Body of pancreas (tissue), 4 donors: ENCODE measurements at regions not wholly inside any gene's neighbourhood (a gene's known extent, or its start where the extent isn't known, plus 50 kb on each side); places are given as distances from the start of the nearest gene placed in this dataset.

ENCODE experiments used
- ATAC-seq: fragments of 150-250 bp; one replicate; pipeline ENCODE4 v1.9.1; 2016
- DNase-seq, 4 donors: peaks; one replicate each; pipeline ENCODE4 v3.0.0-alpha.2; 2019
- H3K27ac ChIP-seq, 4 donors: fragments of 200-600 bp; sonication (generic); 1 replicate in 3 of 4; 2 replicates in 1 of 4; pipeline versions ENCODE4 v1.5.1 to v1.6.1; 2016 to 2019; ENCODE audit warnings: mild to moderate bottlenecking in 1 of 4, mixed read lengths in 1 of 4, moderate library complexity in 1 of 4
- H3K27me3 ChIP-seq, 2 donors: fragments of 200-600 bp; sonication (generic); one replicate each; pipeline ENCODE4 v1.6.0; 2016; ENCODE audit warnings: mild to moderate bottlenecking in 1 of 2
- H3K36me3 ChIP-seq, 2 donors: fragments of 200-600 bp; sonication (generic); replicated peaks in 1 of 2; 2 replicates each; pipeline ENCODE4 v1.5.1; 2016; ENCODE audit warnings: low read depth in 2 of 2; ENCODE audit not compliant: insufficient read depth in 1 of 2
- H3K4me1 ChIP-seq: fragments of 200-600 bp; sonication (generic); one replicate; pipeline ENCODE4 v1.6.0; 2016
- H3K4me3 ChIP-seq, 2 donors: fragments of 200-600 bp; sonication (generic); 1 replicate in 1 of 2; 2 replicates in 1 of 2; pipeline ENCODE4 v1.5.1; 2016 to 2019
- H3K9me3 ChIP-seq, 3 donors: fragments of 200-600 bp; sonication (generic); 1 replicate in 2 of 3; 2 replicates in 1 of 3; pipeline ENCODE4 v1.5.1; 2016
- POLR2A ChIP-seq, 3 donors: fragments of 450-650 bp; IDR thresholded peaks; one replicate each; pipeline ENCODE4 v1.6.1; 2016; ENCODE audit warnings: antibody characterized with exemption in 3 of 3, mild to moderate bottlenecking in 2 of 3
- WGBS, 2 donors: methylation state at CpG; one replicate each; pipeline ENCODE4 v1.1.5; 2017; 5-methylcytosine and 5-hydroxymethylcytosine counted together
- intact Hi-C: fragments of 100-400 bp; cut with DNase I; formaldehyde crosslinking; loops from one replicate; pipeline ENCODE4 v1.15.1; 2023
- TF ChIP-seq, protein P1 (sequence below), 7 experiments: fragments of 450-650 bp in 4 of 7; fragments of 200-600 bp in 3 of 7; sonication (generic) in 3 of 7; IDR thresholded peaks; one replicate each; pipeline ENCODE4 v1.5.1; 2016 to 2019; ENCODE audit warnings: antibody characterized with exemption in 7 of 7

DNA sequence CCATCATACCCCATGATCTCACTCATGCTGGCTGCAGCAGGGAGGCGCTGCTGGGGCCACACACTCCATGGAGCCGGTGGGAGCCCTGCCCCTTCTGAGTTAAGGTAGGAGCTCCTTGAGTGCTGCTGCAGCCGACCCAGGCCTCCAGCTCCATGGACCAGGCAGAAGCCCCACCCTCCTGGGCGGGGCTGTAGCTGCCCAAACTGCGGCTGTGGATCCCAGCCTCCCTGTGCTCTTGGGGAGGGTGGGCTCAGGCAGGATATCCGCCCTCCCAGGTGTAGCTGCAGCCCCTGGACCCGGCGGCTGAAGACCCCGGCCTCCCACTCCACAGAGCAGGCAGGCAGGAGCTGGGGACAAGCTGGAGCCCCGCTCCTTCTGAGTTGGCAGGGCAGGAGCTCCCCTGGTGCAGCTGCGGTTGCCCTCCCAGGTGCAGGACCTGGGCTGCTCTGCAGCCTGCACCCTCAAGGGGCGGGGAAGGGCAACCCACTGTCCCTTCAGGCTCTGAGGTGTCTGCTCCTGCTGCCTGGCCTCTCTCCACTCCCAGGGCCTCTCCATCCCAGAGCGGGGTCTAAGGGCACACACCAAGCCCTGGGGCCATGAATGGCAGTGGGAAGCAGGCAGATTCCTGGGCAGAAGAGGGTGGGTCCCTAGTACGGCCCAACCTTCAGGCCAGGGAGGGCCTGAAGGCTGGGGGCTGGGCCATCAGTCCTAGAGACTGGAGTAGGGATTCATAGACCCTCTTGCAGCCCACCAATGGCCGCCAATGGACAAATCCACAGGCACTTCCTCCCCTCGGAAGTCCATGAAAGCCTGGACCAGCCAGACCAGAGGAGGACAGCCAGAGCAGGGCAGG is 466.1 kb downstream of the DTHD1 start:
- H3K4me1 ChIP-seq: no peaks in the 10 kb centered on the region
- H3K27ac ChIP-seq: no peak overlapping the region
- intact Hi-C loops: no loop called here
- H3K4me3 ChIP-seq: no peak overlapping the region
- H3K27me3 ChIP-seq: no peaks in the 10 kb centered on the region
- no peak for TF ChIP-seq POLR2A (IDR thresholded peaks at IDR 0.05)
- TF ChIP-seq, protein P1, sequence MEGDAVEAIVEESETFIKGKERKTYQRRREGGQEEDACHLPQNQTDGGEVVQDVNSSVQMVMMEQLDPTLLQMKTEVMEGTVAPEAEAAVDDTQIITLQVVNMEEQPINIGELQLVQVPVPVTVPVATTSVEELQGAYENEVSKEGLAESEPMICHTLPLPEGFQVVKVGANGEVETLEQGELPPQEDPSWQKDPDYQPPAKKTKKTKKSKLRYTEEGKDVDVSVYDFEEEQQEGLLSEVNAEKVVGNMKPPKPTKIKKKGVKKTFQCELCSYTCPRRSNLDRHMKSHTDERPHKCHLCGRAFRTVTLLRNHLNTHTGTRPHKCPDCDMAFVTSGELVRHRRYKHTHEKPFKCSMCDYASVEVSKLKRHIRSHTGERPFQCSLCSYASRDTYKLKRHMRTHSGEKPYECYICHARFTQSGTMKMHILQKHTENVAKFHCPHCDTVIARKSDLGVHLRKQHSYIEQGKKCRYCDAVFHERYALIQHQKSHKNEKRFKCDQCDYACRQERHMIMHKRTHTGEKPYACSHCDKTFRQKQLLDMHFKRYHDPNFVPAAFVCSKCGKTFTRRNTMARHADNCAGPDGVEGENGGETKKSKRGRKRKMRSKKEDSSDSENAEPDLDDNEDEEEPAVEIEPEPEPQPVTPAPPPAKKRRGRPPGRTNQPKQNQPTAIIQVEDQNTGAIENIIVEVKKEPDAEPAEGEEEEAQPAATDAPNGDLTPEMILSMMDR (IDR thresholded peaks at IDR 0.05): no peak
- DNase-seq (no peak), ATAC-seq (no peak)
- WGBS, 2 donors: 53 to 62% methylated on average over 5 to 15 of the region's 16 CpGs
- H3K36me3 ChIP-seq: no peaks in the 10 kb centered on the region
- H3K9me3 ChIP-seq: no peaks in the 10 kb centered on the region

DNA sequence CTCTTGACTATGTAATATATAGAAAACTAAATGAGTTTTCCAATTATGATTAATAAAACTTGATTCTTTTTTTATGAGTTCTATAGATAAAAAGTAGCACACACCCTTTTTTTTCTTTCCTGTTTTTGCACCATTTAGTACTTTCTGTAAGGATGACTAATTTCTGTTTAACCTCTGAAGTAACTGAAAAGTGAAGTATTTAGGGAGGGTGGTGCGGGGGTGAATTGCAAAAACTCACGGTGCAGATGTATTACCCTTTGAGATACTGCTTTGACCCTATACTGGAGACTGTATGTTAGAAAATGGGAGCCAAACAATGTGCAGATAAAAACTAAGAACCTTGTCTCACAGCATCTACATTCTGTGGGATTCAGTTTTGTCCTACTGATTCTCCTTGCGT is 471.6 kb downstream of the DTHD1 start:
- ATAC-seq: no peak
- 74 to 80% methylated on average over 3 of the region's 3 CpGs for WGBS, 2 donors
- Histone ChIP-seq H3K27ac (no peak overlapping the region), H3K27me3 (no peaks in the 10 kb centered on the region), H3K4me3 (no peak overlapping the region), H3K9me3 (no peaks in the 10 kb centered on the region), H3K36me3 (no peaks in the 10 kb centered on the region), H3K4me1 (no peaks in the 10 kb centered on the region)
- no peak for DNase-seq
- TF ChIP-seq POLR2A (IDR thresholded peaks at IDR 0.05): no peak
- TF ChIP-seq, protein P1 (IDR thresholded peaks at IDR 0.05): no peak
- intact Hi-C loops: no loop called here

- intact Hi-C loops: no loop called here
- DNase-seq (no peak), ATAC-seq (no peak)
- TF ChIP-seq POLR2A (IDR thresholded peaks at IDR 0.05): no peak
- TF ChIP-seq, protein P1 (IDR thresholded peaks at IDR 0.05): no peak
- no peak overlapping the region for H3K27ac ChIP-seq
- H3K4me1 ChIP-seq: no peaks in the 10 kb centered on the region
- H3K36me3 ChIP-seq: no peaks in the 10 kb centered on the region
- H3K27me3 ChIP-seq: no peaks in the 10 kb centered on the region
- H3K4me3 ChIP-seq: no peak overlapping the region
- WGBS, 2 donors: 46 to 52% methylated on average over 3 of the region's 3 CpGs
- no peaks in the 10 kb centered on the region for H3K9me3 ChIP-seq
These were observed 476.3 kb downstream of the DTHD1 start for GRCh38 chr4:36757580-36758311.

- intact Hi-C loops: no loop called here
- no peak for ATAC-seq
These were observed 477.1 kb downstream of the DTHD1 start for GRCh38 chr4:36758312-36759178.

More at GRCh38 chr4:36758312-36759178, 477.1 kb downstream of the DTHD1 start:
- H3K27ac ChIP-seq: no peak overlapping the region
- WGBS, 2 donors: 60 to 63% methylated on average over 9 of the region's 9 CpGs
- no peaks in the 10 kb centered on the region for H3K9me3 ChIP-seq
- H3K36me3 ChIP-seq: no peaks in the 10 kb centered on the region
- no peak for DNase-seq
- H3K4me3 ChIP-seq: no peak overlapping the region
- TF ChIP-seq POLR2A (IDR thresholded peaks at IDR 0.05): no peak
- TF ChIP-seq, protein P1 (IDR thresholded peaks at IDR 0.05): no peak
- H3K4me1 ChIP-seq: no peaks in the 10 kb centered on the region
- no peaks in the 10 kb centered on the region for H3K27me3 ChIP-seq
